GM10266 (cell line): ENCODE measurements at regions not wholly inside any gene's neighbourhood (a gene's known extent, or its start where the extent isn't known, plus 50 kb on each side); places are given as distances from the start of the nearest gene placed in this dataset.

Source experiments
- DNase-seq: peaks from one replicate; pipeline ENCODE4 v3.0.0; 2012; ENCODE audit errors: extremely low spot score
- CTCF ChIP-seq: IDR thresholded peaks from 2 replicates; pipeline ENCODE4 v1.5.1; 2012; ENCODE audit warnings: mild to moderate bottlenecking, low read depth; ENCODE audit not compliant: control insufficient read depth, insufficient read depth; ENCODE audit errors: missing control alignments

DNA sequence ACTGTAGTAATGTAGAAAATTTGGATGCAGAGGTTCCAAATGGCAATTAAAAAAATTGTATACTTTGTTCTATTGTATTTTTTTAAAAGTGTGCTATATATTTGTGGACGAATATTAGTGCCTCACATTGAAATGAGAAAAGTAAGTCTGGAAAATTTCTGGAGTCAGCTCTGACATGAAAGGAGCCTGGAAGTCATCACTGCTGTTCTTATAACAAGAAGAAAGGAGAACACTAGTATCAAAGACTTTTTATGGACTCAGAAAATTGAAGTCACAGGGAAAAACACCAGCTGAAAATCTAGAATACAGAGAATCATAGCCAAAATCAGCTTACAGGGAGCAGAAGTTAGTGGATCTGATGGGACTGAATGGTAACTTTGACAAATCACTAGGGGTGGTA is 1450.7 kb upstream of the SPRY2 start:
- TF ChIP-seq CTCF, result no peak
- no peak for DNase-seq

DNA sequence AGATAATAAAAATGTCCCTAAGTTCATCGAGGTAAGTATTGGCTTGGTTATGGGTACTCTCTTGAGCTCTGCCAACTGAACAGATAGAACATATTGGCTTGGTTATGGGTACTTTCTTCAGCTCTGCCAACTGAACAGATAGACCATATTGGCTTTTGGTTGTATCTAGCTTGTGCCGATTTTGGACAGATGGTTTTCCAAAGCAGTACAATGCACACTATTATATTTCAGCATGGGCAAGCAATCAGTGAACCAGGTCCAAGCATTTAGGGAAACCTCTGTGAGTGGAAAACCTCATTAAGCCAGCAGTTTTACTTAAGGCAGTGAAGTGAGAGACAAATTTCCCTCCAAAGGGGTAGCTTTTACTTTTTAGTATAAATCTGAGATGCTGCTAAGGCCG is 1440.5 kb upstream of the SPRY2 start:
- no peak for TF ChIP-seq CTCF
- DNase-seq, result no peak

- no peak for TF ChIP-seq CTCF
- DNase-seq, result no peak
Measured at GRCh38 chr13:81779876-81780275, 1439.0 kb upstream of the SPRY2 start.

GRCh38 chr13:81778350-81778749 is 1437.4 kb upstream of the SPRY2 start:
- no peak for TF ChIP-seq CTCF
- no peak for DNase-seq

DNA sequence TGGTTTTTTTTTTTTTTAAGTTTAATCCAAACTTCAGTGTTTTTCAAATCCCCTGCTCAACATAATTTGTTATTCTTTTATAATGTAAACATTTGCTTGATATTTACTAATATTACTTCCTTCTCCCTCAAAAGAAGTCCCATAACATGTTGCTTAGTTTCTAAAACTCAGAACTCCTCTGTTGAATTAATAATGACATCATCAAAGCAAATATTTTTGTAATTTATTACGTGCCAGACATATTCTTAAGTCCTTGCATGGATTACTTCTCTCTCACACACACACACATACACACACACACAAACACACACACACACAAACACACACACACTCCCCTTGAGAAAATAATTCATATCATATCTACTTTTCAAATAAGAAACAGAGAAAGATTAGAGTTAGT is 1432.3 kb upstream of the SPRY2 start:
- no peak for DNase-seq
- no peak for TF ChIP-seq CTCF

- no peak for TF ChIP-seq CTCF
Measured at GRCh38 chr13:81771951-81772350, 1431.0 kb upstream of the SPRY2 start.

DNA sequence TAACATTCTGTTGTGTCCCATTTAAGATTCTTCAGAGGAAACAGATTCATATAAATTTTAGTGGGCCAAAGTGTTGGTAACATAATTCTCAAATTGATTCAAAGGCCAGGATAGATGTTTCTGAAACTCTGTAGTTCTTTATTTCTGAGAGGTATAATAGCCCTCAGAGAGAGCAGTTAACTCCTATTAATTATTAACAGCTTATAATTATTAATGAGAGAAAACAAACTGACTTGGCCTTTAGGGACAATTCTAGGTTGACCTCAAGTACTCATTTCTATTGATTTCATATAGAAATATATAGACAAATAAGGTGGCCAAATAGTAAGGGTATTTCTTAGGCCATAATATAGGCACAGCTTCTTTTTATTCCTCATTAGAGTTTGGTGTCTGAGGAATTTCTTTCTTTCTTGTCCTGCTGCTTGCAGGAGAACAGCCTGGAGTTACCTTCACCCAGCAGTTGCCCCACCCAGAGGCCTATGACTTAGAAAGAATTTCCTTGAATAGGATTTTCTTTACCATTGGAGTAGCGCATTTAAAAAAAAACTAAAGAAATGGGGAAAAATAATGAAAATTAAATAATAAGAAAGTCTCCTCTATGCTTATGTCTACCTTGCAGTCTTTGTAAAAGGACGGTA is 1430.1 kb upstream of the SPRY2 start:
- no peak for TF ChIP-seq CTCF
- no peak for DNase-seq

More at GRCh38 chr13:81771951-81772350, 1431.0 kb upstream of the SPRY2 start:
- no peak for DNase-seq
